ENCODE measurements at regions not wholly inside any gene's neighbourhood (a gene's known extent, or its start where the extent isn't known, plus 50 kb on each side); places are given as distances from the start of the nearest gene placed in this dataset.

DNA sequence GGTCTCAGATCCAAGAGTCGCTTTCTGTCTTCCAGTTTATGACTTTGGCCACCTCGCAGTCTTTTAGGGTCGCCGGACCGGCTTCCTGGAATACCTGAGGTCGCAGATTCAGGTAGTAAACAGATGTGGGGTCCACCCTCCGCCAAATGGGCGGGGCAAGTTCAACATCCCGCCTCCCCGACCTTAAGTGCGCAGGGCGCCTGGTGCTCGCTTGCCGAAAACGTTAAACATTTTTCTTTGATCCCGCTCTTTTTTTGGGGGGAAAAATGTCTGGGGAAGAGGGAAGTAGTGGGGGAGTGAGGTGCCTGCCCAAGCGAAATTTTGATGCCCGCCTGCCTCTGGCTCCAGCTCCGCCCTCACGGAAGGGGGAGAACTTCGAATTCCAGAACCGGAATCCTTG lies 73.9 kb upstream of the TBX5 start:
- ChIA-PET CTCF (no interaction called here), POLR2A (ENCODE audit: unreplicated experiment) (no interaction called here)
- no peaks in the 10 kb centered on the region for H3K36me3 ChIP-seq (ENCODE audit: low read depth)
- no peaks in the 10 kb centered on the region for H3K9me2 ChIP-seq (ENCODE audit: insufficient read depth)
- no peak overlapping the region for H2AFZ ChIP-seq
- no peaks in the 10 kb centered on the region for H4K20me1 ChIP-seq (ENCODE audit: insufficient read depth)
- H3K4me3 ChIP-seq: no peak overlapping the region
- no peak for DNase-seq
- no peak overlapping the region for H3K4me2 ChIP-seq
- no peaks in the 10 kb centered on the region for H3K4me1 ChIP-seq (replicated peaks; ENCODE audit: insufficient read depth)
- intact Hi-C loops (cut with micrococcal nuclease; ENCODE audit: unreplicated experiment): no loop called here
- no TSS peak for BruUV-seq (replicated peaks)
- TF ChIP-seq, protein P1, sequence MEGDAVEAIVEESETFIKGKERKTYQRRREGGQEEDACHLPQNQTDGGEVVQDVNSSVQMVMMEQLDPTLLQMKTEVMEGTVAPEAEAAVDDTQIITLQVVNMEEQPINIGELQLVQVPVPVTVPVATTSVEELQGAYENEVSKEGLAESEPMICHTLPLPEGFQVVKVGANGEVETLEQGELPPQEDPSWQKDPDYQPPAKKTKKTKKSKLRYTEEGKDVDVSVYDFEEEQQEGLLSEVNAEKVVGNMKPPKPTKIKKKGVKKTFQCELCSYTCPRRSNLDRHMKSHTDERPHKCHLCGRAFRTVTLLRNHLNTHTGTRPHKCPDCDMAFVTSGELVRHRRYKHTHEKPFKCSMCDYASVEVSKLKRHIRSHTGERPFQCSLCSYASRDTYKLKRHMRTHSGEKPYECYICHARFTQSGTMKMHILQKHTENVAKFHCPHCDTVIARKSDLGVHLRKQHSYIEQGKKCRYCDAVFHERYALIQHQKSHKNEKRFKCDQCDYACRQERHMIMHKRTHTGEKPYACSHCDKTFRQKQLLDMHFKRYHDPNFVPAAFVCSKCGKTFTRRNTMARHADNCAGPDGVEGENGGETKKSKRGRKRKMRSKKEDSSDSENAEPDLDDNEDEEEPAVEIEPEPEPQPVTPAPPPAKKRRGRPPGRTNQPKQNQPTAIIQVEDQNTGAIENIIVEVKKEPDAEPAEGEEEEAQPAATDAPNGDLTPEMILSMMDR (conservative IDR thresholded peaks at IDR 0.05): no peak
- TF ChIP-seq EZH2 (IDR thresholded peaks at IDR 0.05; ENCODE audit: low read depth): no peak
- no peaks in the 10 kb centered on the region for H3K79me2 ChIP-seq (ENCODE audit: low read depth)
- no peak overlapping the region for H3K27ac ChIP-seq
- H3K27me3 ChIP-seq (ENCODE audit: insufficient read depth, low read depth): peaks cover 75% of the 10 kb centered on the region
- no peaks in the 10 kb centered on the region for H3F3A ChIP-seq (ENCODE audit: insufficient read depth, low read depth)
- H3K9me3 ChIP-seq (ENCODE audit: insufficient read depth, low read depth): no peaks in the 10 kb centered on the region

DNA sequence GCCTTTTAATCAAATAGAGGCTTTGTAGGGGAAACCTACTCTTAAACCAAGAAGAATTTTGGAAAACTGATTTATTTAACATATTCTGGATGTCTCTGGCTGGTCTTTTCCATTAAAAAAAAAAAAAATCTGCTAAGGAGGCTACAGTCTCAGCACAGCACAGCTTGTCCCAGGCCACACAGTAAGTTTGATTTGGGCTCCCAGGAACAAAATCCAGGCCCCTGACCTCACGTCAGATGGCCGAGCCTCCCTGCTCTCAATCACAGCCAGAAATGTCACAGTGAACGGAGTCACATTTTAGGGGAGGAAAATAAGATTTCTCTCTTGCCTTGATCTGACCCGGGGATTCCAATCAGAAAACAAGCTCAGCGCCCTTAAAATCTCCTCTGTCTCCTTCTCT lies 72.9 kb upstream of the TBX5 start:
- H3K27me3 ChIP-seq (ENCODE audit: insufficient read depth, low read depth): peaks cover 78% of the 10 kb centered on the region
- CTCF ChIA-PET: no interaction called here
- BruUV-seq (replicated peaks): no TSS peak

DNA sequence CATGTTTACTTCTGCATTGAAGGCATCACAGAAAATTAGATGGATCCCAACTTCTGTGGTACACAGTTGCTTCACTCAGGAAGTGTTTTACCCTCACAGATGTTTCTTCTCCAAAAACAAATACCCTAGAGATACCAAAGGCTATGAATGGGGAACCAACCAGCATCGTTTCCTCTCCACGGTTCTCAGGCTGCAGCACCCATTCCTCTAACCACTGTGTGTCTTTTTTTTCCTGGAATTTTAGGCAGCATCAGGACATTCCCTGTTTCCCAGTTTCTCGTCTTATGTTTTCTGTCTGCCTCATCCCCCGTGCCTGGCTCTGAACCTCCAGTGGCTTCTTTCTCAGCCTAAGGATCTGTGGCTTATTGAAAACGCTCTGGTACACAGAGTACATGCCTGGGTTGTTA lies 72.0 kb upstream of the TBX5 start:
- Histone ChIP-seq H3K27ac (no peak overlapping the region), H3K9me2 (ENCODE audit: insufficient read depth) (no peaks in the 10 kb centered on the region), H3K4me1 (replicated peaks; ENCODE audit: insufficient read depth) (no peaks in the 10 kb centered on the region), H3K36me3 (ENCODE audit: low read depth) (no peaks in the 10 kb centered on the region), H3K79me2 (ENCODE audit: low read depth) (no peaks in the 10 kb centered on the region), H3K4me2 (no peak overlapping the region), H3K9me3 (ENCODE audit: insufficient read depth, low read depth) (no peaks in the 10 kb centered on the region), H3K4me3 (no peak overlapping the region), H3F3A (ENCODE audit: insufficient read depth, low read depth) (no peaks in the 10 kb centered on the region), H3K27me3 (ENCODE audit: insufficient read depth, low read depth) (peaks cover 82% of the 10 kb centered on the region), H4K20me1 (ENCODE audit: insufficient read depth) (0 out of 2 replicates have a peak, but pooled peaks cover 3% of the 10 kb centered on the region), H2AFZ (no peak overlapping the region)
- ChIA-PET POLR2A (ENCODE audit: unreplicated experiment) (no interaction called here), CTCF (no interaction called here)
- no peak for DNase-seq
- intact Hi-C loops (cut with micrococcal nuclease; ENCODE audit: unreplicated experiment): no loop called here
- BruUV-seq (replicated peaks): no TSS peak
- TF ChIP-seq, protein P1 (conservative IDR thresholded peaks at IDR 0.05): no peak
- no peak for TF ChIP-seq EZH2 (IDR thresholded peaks at IDR 0.05; ENCODE audit: low read depth)

More for the DNA sequence above, 72.9 kb upstream of the TBX5 start:
- no peaks in the 10 kb centered on the region for H3K9me3 ChIP-seq (ENCODE audit: insufficient read depth, low read depth)
- no peaks in the 10 kb centered on the region for H3K9me2 ChIP-seq (ENCODE audit: insufficient read depth)
- intact Hi-C loops (cut with micrococcal nuclease; ENCODE audit: unreplicated experiment): no loop called here
- no peaks in the 10 kb centered on the region for H3F3A ChIP-seq (ENCODE audit: insufficient read depth, low read depth)
- TF ChIP-seq, protein P1 (conservative IDR thresholded peaks at IDR 0.05): no peak
- TF ChIP-seq EZH2 (IDR thresholded peaks at IDR 0.05; ENCODE audit: low read depth): no peak
- H3K4me2 ChIP-seq: no peak overlapping the region
- H2AFZ ChIP-seq: no peak overlapping the region
- no peaks in the 10 kb centered on the region for H3K4me1 ChIP-seq (replicated peaks; ENCODE audit: insufficient read depth)
- no peak overlapping the region for H3K4me3 ChIP-seq
- no peaks in the 10 kb centered on the region for H3K36me3 ChIP-seq (ENCODE audit: low read depth)
- H4K20me1 ChIP-seq (ENCODE audit: insufficient read depth): no peaks in the 10 kb centered on the region
- no peak for DNase-seq
- H3K79me2 ChIP-seq (ENCODE audit: low read depth): no peaks in the 10 kb centered on the region
- POLR2A ChIA-PET (ENCODE audit: unreplicated experiment): no interaction called here
- H3K27ac ChIP-seq: no peak overlapping the region
